GM12878 (cell line): ENCODE measurements at regions not wholly inside any gene's neighbourhood (a gene's known extent, or its start where the extent isn't known, plus 50 kb on each side); places are given as distances from the start of the nearest gene placed in this dataset.

Experiments used
- ATAC-seq: fragments of 200-7000 bp; cut with Tn5 transposase; 3 replicates; pipeline ENCODE4 v1.9.1; 2020; ENCODE audit warnings: mild to moderate bottlenecking, moderate library complexity
- BruUV-seq: library from RNA; stranded (reverse); fragments of 400-500 nt; replicated peaks from 2 replicates; lab custom pipeline; 2021; lab: Mats Ljungman, UMichigan
- CTCF ChIA-PET: fragments of 300-600 bp; sonication (Branson Sonifier 250); formaldehyde crosslinking; extraction: SDS; loops from one replicate; lab custom pipeline; 2021; ENCODE audit warnings: inconsistent platforms; lab: Yijun Ruan, JAX
- POLR2A ChIA-PET: fragments of 350-600 bp; formaldehyde crosslinking; extraction: SDS; loops from one replicate; lab custom pipeline; 2021; ENCODE audit warnings: inconsistent platforms; lab: Charles Lee
- RAD21 ChIA-PET: fragments of 300-600 bp; sonication (Branson Sonifier 250); formaldehyde crosslinking; loops from one replicate; lab custom pipeline; 2023; ENCODE audit warnings: antibody characterized with exemption; ENCODE audit not compliant: unreplicated experiment; lab: Charles Lee
- SMC1A ChIA-PET: fragments of 300-600 bp; sonication (Branson Sonifier 250); formaldehyde crosslinking; loops from one replicate; lab custom pipeline; 2023; ENCODE audit not compliant: unreplicated experiment, uncharacterized antibody; lab: Charles Lee
- DNase-seq: peaks from one replicate; pipeline ENCODE4 v3.0.0-alpha.2; 2011; ENCODE audit warnings: low read depth, low spot score
- FAIRE-seq: peaks from 3 replicates; lab custom pipeline; 2011; peaks lifted over from hg19 to GRCh38; lab: Jason Lieb, UNC
- H2AFZ ChIP-seq: 2 replicates; pipeline ENCODE4 v1.6.0; 2011; ENCODE audit warnings: low read depth, low read length, control low read depth; ENCODE audit not compliant: control insufficient read depth
- H3K27ac ChIP-seq: 2 replicates; pipeline ENCODE4 v1.5.1; 2011; ENCODE audit warnings: control low read depth; ENCODE audit not compliant: control insufficient read depth, insufficient read depth
- H3K27me3 ChIP-seq, 2 experiments: replicated peaks in 1 of 2; 2 replicates each; pipeline versions ENCODE4 v1.6.0 to v1.6.1; 2011; ENCODE audit warnings: low read length in 1 of 2; ENCODE audit not compliant: control insufficient read depth in 2 of 2, insufficient read depth in 2 of 2
- H3K36me3 ChIP-seq, 2 experiments: 2 replicates each; pipeline ENCODE4 v1.5.1; 2011; ENCODE audit warnings: low read length in 1 of 2; ENCODE audit not compliant: control insufficient read depth in 2 of 2, insufficient read depth in 2 of 2
- H3K4me1 ChIP-seq: 2 replicates; pipeline ENCODE4 v1.6.1; 2011; ENCODE audit warnings: mild to moderate bottlenecking, low read length, moderate library complexity, mixed read lengths; ENCODE audit not compliant: control insufficient read depth, insufficient read depth
- H3K4me2 ChIP-seq: 2 replicates; pipeline ENCODE4 v1.6.0; 2011; ENCODE audit warnings: control low read depth; ENCODE audit not compliant: control insufficient read depth, insufficient read depth
- H3K4me3 ChIP-seq: fragments of 200-600 bp; sonication (generic); 2 replicates; pipeline ENCODE4 v1.5.1; 2016
- H3K79me2 ChIP-seq: 2 replicates; pipeline ENCODE4 v1.6.0; 2011; ENCODE audit warnings: low read length; ENCODE audit not compliant: control insufficient read depth, insufficient read depth
- H3K9ac ChIP-seq: 2 replicates; pipeline ENCODE4 v1.8.0; 2011; ENCODE audit warnings: low read length, control low read depth, mixed read lengths; ENCODE audit not compliant: control insufficient read depth, insufficient read depth
- H3K9me3 ChIP-seq: replicated peaks from 3 replicates; pipeline ENCODE4 v1.5.1; 2011; ENCODE audit warnings: mild to moderate bottlenecking, low read length; ENCODE audit not compliant: control insufficient read depth, insufficient read depth
- H4K20me1 ChIP-seq: 2 replicates; pipeline ENCODE4 v1.6.0; 2011; ENCODE audit not compliant: control insufficient read depth, insufficient read depth
- BMI1 ChIP-seq: fragments of 450-650 bp; IDR thresholded peaks from 2 replicates; pipeline ENCODE4 v1.6.1; 2016; ENCODE audit warnings: mild to moderate bottlenecking, moderate library complexity, borderline replicate concordance
- EP300 ChIP-seq, 2 experiments: fragments of 150-350 bp in 1 of 2; IDR thresholded peaks; 2 replicates each; pipeline ENCODE4 v1.6.1; 2011 to 2012; ENCODE audit warnings: low read depth in 2 of 2, low read length in 2 of 2, borderline replicate concordance in 1 of 2, improper control_type of control experiment in 1 of 2, inconsistent platforms in 1 of 2; ENCODE audit not compliant: control insufficient read depth in 1 of 2
- FOXK2 ChIP-seq: fragments of 450-650 bp; IDR thresholded peaks from 2 replicates; pipeline ENCODE4 v1.6.1; 2017; ENCODE audit warnings: mild to moderate bottlenecking, moderate library complexity
- GABPA ChIP-seq: IDR thresholded peaks from 2 replicates; pipeline ENCODE4 v1.6.1; 2014; ENCODE audit warnings: antibody characterized with exemption, low read depth, mild to moderate bottlenecking, inconsistent platforms
- HDAC6 ChIP-seq: fragments of 200-600 bp; sonication (generic); IDR thresholded peaks from one replicate; pipeline ENCODE4 v1.8.0; 2017; ENCODE audit warnings: antibody characterized with exemption; ENCODE audit not compliant: unreplicated experiment
- IKZF1 ChIP-seq: fragments of 450-650 bp; conservative IDR thresholded peaks from 2 replicates; pipeline ENCODE4 v1.6.1; 2017; ENCODE audit warnings: antibody characterized with exemption, mild to moderate bottlenecking
- IRF4 ChIP-seq: IDR thresholded peaks from 2 replicates; pipeline ENCODE4 v1.6.1; 2011; ENCODE audit warnings: low read depth, low read length
- POU2F2 ChIP-seq: IDR thresholded peaks from 3 replicates; pipeline ENCODE4 v1.6.1; 2011; ENCODE audit warnings: low read depth, mild to moderate bottlenecking, low read length, borderline replicate concordance
- RAD21 ChIP-seq: IDR thresholded peaks from 2 replicates; pipeline ENCODE4 v1.6.1; 2011; ENCODE audit warnings: mild to moderate bottlenecking, low read depth, low read length, moderate library complexity; ENCODE audit not compliant: insufficient read depth
- RCOR1 ChIP-seq: conservative IDR thresholded peaks from 2 replicates; pipeline ENCODE4 v1.6.1; 2012; ENCODE audit warnings: low read depth, low read length, improper control_type of control experiment
- RELA ChIP-seq: fragments of 450-650 bp; IDR thresholded peaks from 2 replicates; pipeline ENCODE4 v1.8.0; 2014; ENCODE audit warnings: borderline replicate concordance; ENCODE audit not compliant: partially characterized antibody
- SRF ChIP-seq, 2 experiments: IDR thresholded peaks; 2 replicates each; pipeline ENCODE4 v1.6.1; 2011; ENCODE audit warnings: low read depth in 2 of 2, low read length in 2 of 2, mild to moderate bottlenecking in 1 of 2, moderate library complexity in 1 of 2
- TARDBP ChIP-seq: IDR thresholded peaks from 2 replicates; pipeline ENCODE4 v1.6.1; 2016; ENCODE audit warnings: borderline replicate concordance
- YBX1 ChIP-seq: fragments of 450-650 bp; IDR thresholded peaks from 2 replicates; pipeline ENCODE4 v1.6.1; 2016; ENCODE audit warnings: antibody characterized with exemption
- ZBED1 ChIP-seq: IDR thresholded peaks from 2 replicates; pipeline ENCODE4 v1.6.1; 2016; ENCODE audit warnings: borderline replicate concordance
- ZNF384 ChIP-seq: IDR thresholded peaks from 2 replicates; pipeline ENCODE4 v1.6.1; 2012; ENCODE audit warnings: low read depth, mild to moderate bottlenecking, low read length, improper control_type of control experiment, borderline replicate concordance
- ZSCAN29 ChIP-seq: fragments of 450-650 bp; IDR thresholded peaks from 2 replicates; pipeline ENCODE4 v1.6.1; 2017; ENCODE audit warnings: mild to moderate bottlenecking, moderate library complexity
- WGBS: methylation state at CpG from one replicate; pipeline ENCODE4 v1.1.6; 2016; ENCODE audit warnings: low lambda C conversion rate; ENCODE audit not compliant: insufficient replicate concordance, insufficient coverage; ENCODE audit errors: missing lambda C conversion rate; 5-methylcytosine and 5-hydroxymethylcytosine counted together
- in situ Hi-C: fragments of 300-500 bp; cut with MboI; formaldehyde crosslinking; loops from 9 replicates; pipeline ENCODE4 v1.14.3; 2018; ENCODE audit warnings: mixed read lengths
- intact Hi-C: fragments of 100-400 bp; cut with micrococcal nuclease; formaldehyde crosslinking; loops from one replicate; pipeline ENCODE4 v1.14.2; 2022; ENCODE audit not compliant: unreplicated experiment
- TF ChIP-seq, protein P1 (sequence below): fragments of 450-650 bp; IDR thresholded peaks from 2 replicates; pipeline ENCODE4 v1.6.1; 2014; ENCODE audit warnings: mild to moderate bottlenecking
- TF ChIP-seq, protein P2 (sequence below): IDR thresholded peaks from 2 replicates; pipeline ENCODE4 v1.6.1; 2011; ENCODE audit warnings: borderline replicate concordance, low read depth, mild to moderate bottlenecking, moderate library complexity, low read length; ENCODE audit not compliant: insufficient read depth, poor library complexity, severe bottlenecking
- TF ChIP-seq, protein P3 (sequence below): IDR thresholded peaks from 2 replicates; pipeline ENCODE4 v1.6.1; 2011; ENCODE audit warnings: low read depth, mild to moderate bottlenecking, low read length, moderate library complexity, borderline replicate concordance; ENCODE audit errors: extremely low read depth

DNA sequence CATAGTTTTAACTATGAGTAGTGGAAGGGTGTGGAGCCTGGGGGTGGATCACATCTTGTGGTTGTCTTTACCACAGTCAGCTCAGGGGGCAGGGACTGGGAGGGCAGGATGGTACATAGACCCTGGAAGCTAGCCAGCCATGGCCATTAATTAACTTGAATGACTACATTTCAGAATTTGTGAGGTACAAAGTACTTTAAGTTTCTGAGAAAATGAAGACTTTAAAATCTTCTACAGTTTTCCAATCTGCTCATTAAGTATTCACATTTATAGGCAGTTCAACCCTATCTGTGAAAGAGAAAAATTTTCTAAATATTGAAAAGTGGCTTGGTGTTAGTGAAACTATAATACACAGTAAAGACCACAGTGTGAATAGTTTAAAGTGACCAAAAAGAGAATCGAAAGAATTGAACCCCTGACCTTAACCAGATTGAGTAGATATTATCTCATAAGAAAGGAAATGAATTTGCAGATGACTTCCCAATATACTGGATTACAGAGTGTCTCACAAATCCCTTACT lies 234.2 kb upstream of the MEF2C start (continued):
- TF ChIP-seq ZSCAN29 (no peak), EP300 (IDR thresholded peaks at IDR 0.05; ENCODE audit: borderline replicate concordance in 1 of 2, control insufficient read depth in 1 of 2, low read depth in 2 of 2, low read length in 2 of 2) (peak; percentile 46 to 47; a peak in 1 of 4 replicates), RAD21 (no peak), SRF (IDR thresholded peaks at IDR 0.05; ENCODE audit: low read depth in 2 of 2, low read length in 2 of 2) (no peak), RELA (no peak), IKZF1 (peak; percentile 64), BMI1 (no peak)

DNA sequence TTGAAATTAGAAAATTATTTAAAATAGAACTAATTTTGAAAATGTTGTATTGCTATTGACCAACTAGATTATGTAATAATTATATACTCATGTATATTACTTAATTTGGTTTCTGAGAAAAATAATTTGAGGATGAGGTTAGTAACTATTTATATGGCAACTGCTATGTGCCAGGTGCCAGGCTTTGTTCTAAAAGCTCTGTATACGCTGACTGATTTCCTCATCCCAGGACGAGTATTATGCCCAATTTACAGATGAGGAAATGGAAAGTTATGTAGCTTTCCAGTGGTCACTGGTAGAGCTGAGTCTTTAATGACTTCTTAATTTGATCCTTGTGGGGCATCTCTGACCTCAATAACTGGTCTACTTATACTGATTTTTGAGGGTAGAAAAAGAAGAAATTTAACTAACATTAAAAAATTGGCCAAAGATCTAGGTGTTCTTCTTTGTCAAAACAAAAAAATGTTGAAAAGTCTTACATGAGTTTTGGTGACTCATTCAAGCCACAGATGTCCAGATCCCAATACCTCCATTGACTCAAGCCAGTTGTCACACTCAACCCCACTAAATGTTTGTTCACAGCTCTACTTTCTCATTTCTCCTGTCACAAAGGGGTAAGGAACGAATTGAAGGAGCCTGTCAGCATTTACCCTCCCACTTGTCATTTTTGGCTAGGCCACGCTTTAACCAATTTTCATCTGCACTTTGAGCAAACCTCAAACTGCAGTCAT lies 228.1 kb upstream of the MEF2C start:
- no peaks in the 10 kb centered on the region for H3K4me1 ChIP-seq
- H3K4me3 ChIP-seq, result no peak overlapping the region
- ATAC-seq, result peak; percentile 37
- FAIRE-seq, result no peak
- H2AFZ ChIP-seq, result no peak overlapping the region
- no peaks in the 10 kb centered on the region for H4K20me1 ChIP-seq
- no peak overlapping the region for H3K4me2 ChIP-seq
- ChIA-PET RAD21 (interaction anchor here (1.0 to 1.5 kb wide), 4 partner anchors 14 to 157 kb away, joined by 4 to 6 read pairs (median 4); no protein-coding TSS in a partner anchor), POLR2A (interaction anchor here (1.3 kb wide), 1 partner anchor 34 kb away, joined by 6 read pairs; no protein-coding TSS in a partner anchor), SMC1A (interaction anchor here (0.5 to 2.4 kb wide), 11 partner anchors 10 to 385 kb away, joined by 3 to 10 read pairs (median 4); no protein-coding TSS in a partner anchor), CTCF (interaction anchor here (0.7 to 1.4 kb wide), 3 partner anchors 10 to 618 kb away, joined by 3 to 7 read pairs (median 5); no protein-coding TSS in a partner anchor)
- H3K9ac ChIP-seq, result no peak overlapping the region
- in situ Hi-C loops, result no loop called here
- no peak overlapping the region for H3K27ac ChIP-seq
- no peak for DNase-seq
- H3K36me3 ChIP-seq, result no peaks in the 10 kb centered on the region
- H3K9me3 ChIP-seq, result no peaks in the 10 kb centered on the region; the same call in 2 of the 3 replicates
- BruUV-seq, result no TSS peak
- intact Hi-C loops, result no loop called here
- 67% methylated on average over 4 of the region's 4 CpGs for WGBS
- no peaks in the 10 kb centered on the region for H3K27me3 ChIP-seq
- H3K79me2 ChIP-seq, result no peaks in the 10 kb centered on the region
- TF ChIP-seq HDAC6, result no peak
- no peak for TF ChIP-seq IRF4
- no peak for TF ChIP-seq ZNF384
- TF ChIP-seq FOXK2, result no peak
- TF ChIP-seq, protein P1, sequence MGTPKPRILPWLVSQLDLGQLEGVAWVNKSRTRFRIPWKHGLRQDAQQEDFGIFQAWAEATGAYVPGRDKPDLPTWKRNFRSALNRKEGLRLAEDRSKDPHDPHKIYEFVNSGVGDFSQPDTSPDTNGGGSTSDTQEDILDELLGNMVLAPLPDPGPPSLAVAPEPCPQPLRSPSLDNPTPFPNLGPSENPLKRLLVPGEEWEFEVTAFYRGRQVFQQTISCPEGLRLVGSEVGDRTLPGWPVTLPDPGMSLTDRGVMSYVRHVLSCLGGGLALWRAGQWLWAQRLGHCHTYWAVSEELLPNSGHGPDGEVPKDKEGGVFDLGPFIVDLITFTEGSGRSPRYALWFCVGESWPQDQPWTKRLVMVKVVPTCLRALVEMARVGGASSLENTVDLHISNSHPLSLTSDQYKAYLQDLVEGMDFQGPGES, result no peak
- TF ChIP-seq RCOR1, result no peak
- TF ChIP-seq POU2F2, result no peak
- TF ChIP-seq, protein P2, sequence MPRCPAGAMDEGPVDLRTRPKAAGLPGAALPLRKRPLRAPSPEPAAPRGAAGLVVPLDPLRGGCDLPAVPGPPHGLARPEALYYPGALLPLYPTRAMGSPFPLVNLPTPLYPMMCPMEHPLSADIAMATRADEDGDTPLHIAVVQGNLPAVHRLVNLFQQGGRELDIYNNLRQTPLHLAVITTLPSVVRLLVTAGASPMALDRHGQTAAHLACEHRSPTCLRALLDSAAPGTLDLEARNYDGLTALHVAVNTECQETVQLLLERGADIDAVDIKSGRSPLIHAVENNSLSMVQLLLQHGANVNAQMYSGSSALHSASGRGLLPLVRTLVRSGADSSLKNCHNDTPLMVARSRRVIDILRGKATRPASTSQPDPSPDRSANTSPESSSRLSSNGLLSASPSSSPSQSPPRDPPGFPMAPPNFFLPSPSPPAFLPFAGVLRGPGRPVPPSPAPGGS, result no peak
- TF ChIP-seq TARDBP, result no peak
- TF ChIP-seq GABPA, result no peak
- TF ChIP-seq, protein P3, sequence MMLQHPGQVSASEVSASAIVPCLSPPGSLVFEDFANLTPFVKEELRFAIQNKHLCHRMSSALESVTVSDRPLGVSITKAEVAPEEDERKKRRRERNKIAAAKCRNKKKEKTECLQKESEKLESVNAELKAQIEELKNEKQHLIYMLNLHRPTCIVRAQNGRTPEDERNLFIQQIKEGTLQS, result no peak
- TF ChIP-seq YBX1, result no peak
- TF ChIP-seq ZBED1, result no peak
